Panc1 (cell line): ENCODE measurements at regions not wholly inside any gene's neighbourhood (a gene's known extent, or its start where the extent isn't known, plus 50 kb on each side); places are given as distances from the start of the nearest gene placed in this dataset.

Experiments
- ATAC-seq: fragments of 200-7000 bp; cut with Tn5 transposase; 2 replicates; pipeline ENCODE4 v1.9.1; 2020; ENCODE audit warnings: mild to moderate bottlenecking, moderate library complexity
- BruUV-seq: library from RNA; stranded (reverse); fragments of 400-500 nt; replicated peaks from 2 replicates; lab custom pipeline; 2021; lab: Mats Ljungman, UMichigan
- CTCF ChIA-PET: fragments of 300-600 bp; sonication (Branson Sonifier 250); formaldehyde crosslinking; loops from one replicate; lab custom pipeline; 2022; ENCODE audit warnings: antibody characterized with exemption; lab: Charles Lee
- POLR2A ChIA-PET: fragments of 300-600 bp; sonication (Branson Sonifier 250); formaldehyde crosslinking; loops from one replicate; lab custom pipeline; 2022; ENCODE audit warnings: antibody characterized with exemption; lab: Charles Lee
- DNase-seq: peaks from one replicate; pipeline ENCODE4 v3.0.0-alpha.2; 2010; ENCODE audit warnings: low read depth, low spot score
- H3K27ac ChIP-seq: 2 replicates; pipeline ENCODE4 v1.5.1; 2011; ENCODE audit warnings: mild to moderate bottlenecking, low read length, inconsistent platforms
- H3K27me3 ChIP-seq: fragments of 200-500 bp; sonication (Bioruptor generic); 2 replicates; pipeline ENCODE4 v1.6.0; 2014; ENCODE audit warnings: low read length, inconsistent platforms; ENCODE audit not compliant: control insufficient read depth, insufficient read depth
- H3K36me3 ChIP-seq: fragments of 200-500 bp; sonication (Bioruptor generic); 2 replicates; pipeline ENCODE4 v1.5.1; 2014; ENCODE audit warnings: inconsistent platforms, mild to moderate bottlenecking, low read length, moderate library complexity; ENCODE audit not compliant: control insufficient read depth, insufficient read depth
- H3K4me1 ChIP-seq: 2 replicates; pipeline ENCODE4 v1.5.1; 2011; ENCODE audit warnings: inconsistent platforms, mild to moderate bottlenecking, low read length, moderate library complexity; ENCODE audit not compliant: control insufficient read depth, insufficient read depth
- H3K4me3 ChIP-seq, 2 experiments: 2 replicates each; pipeline ENCODE4 v1.5.1; 2011 to 2012; ENCODE audit warnings: low read depth in 2 of 2, low read length in 2 of 2, mild to moderate bottlenecking in 2 of 2, inconsistent platforms in 1 of 2, moderate library complexity in 1 of 2
- H3K9me3 ChIP-seq: fragments of 200-500 bp; sonication (Bioruptor generic); 2 replicates; pipeline ENCODE4 v1.5.1; 2014; ENCODE audit warnings: low read depth, mild to moderate bottlenecking, inconsistent platforms, low read length, moderate library complexity; ENCODE audit not compliant: control insufficient read depth, insufficient read depth
- POLR2AphosphoS5 ChIP-seq: IDR thresholded peaks from 2 replicates; pipeline ENCODE4 v1.6.1; 2012; ENCODE audit warnings: mild to moderate bottlenecking, low read depth, low read length, moderate library complexity
- REST ChIP-seq, 2 experiments: IDR thresholded peaks; 2 replicates each; pipeline ENCODE4 v1.6.1; 2011 to 2012; ENCODE audit warnings: low read depth in 2 of 2, control low read depth in 1 of 2, low read length in 1 of 2, mild to moderate bottlenecking in 1 of 2, moderate library complexity in 1 of 2; ENCODE audit not compliant: insufficient read depth in 1 of 2
- SIN3A ChIP-seq: IDR thresholded peaks from 2 replicates; pipeline ENCODE4 v1.6.1; 2012; ENCODE audit warnings: low read depth, mild to moderate bottlenecking, low read length, moderate library complexity, borderline replicate concordance; ENCODE audit not compliant: insufficient read depth
- TCF7L2 ChIP-seq: IDR thresholded peaks from 2 replicates; pipeline ENCODE4 v1.6.1; 2011; ENCODE audit warnings: mild to moderate bottlenecking, low read depth, low read length, inconsistent platforms
- in situ Hi-C: cut with HindIII; loops from 2 replicates; pipeline ENCODE4 v1.10.0; 2016; ENCODE audit warnings: low sequenced_read_pairs, low pct_unique_long_range_greater_than_20kb
- intact Hi-C: fragments of 100-400 bp; cut with micrococcal nuclease; formaldehyde crosslinking; loops from one replicate; pipeline ENCODE4 v1.10.0; 2022; ENCODE audit not compliant: unreplicated experiment
- TF ChIP-seq, protein P1 (sequence below): fragments of 450-650 bp; IDR thresholded peaks from 2 replicates; pipeline ENCODE4 v1.5.1; 2017; ENCODE audit warnings: mild to moderate bottlenecking

- no TSS peak for BruUV-seq
- TF ChIP-seq REST (IDR thresholded peaks at IDR 0.05; ENCODE audit: insufficient read depth in 1 of 2, low read depth in 2 of 2, low read length in 1 of 2) (no peak), POLR2AphosphoS5 (no peak), SIN3A (no peak), TCF7L2 (no peak)
- TF ChIP-seq, protein P1, sequence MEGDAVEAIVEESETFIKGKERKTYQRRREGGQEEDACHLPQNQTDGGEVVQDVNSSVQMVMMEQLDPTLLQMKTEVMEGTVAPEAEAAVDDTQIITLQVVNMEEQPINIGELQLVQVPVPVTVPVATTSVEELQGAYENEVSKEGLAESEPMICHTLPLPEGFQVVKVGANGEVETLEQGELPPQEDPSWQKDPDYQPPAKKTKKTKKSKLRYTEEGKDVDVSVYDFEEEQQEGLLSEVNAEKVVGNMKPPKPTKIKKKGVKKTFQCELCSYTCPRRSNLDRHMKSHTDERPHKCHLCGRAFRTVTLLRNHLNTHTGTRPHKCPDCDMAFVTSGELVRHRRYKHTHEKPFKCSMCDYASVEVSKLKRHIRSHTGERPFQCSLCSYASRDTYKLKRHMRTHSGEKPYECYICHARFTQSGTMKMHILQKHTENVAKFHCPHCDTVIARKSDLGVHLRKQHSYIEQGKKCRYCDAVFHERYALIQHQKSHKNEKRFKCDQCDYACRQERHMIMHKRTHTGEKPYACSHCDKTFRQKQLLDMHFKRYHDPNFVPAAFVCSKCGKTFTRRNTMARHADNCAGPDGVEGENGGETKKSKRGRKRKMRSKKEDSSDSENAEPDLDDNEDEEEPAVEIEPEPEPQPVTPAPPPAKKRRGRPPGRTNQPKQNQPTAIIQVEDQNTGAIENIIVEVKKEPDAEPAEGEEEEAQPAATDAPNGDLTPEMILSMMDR: no peak
- intact Hi-C loops: no loop called here
- no peaks in the 10 kb centered on the region for H3K27me3 ChIP-seq
- ChIA-PET CTCF (no interaction called here), POLR2A (no interaction called here)
- no peaks in the 10 kb centered on the region for H3K9me3 ChIP-seq
- H3K4me1 ChIP-seq: peaks cover 8% of the 10 kb centered on the region; the same call in 1 of the 2 replicates
- in situ Hi-C loops: no loop called here
- ATAC-seq (peak; percentile 78), DNase-seq (no peak)
- peak overlapping the region in 1 of 2 experiments; percentile 33; a peak in 2 of 4 replicates for H3K4me3 ChIP-seq
- H3K27ac ChIP-seq: no peak overlapping the region
- no peaks in the 10 kb centered on the region for H3K36me3 ChIP-seq
Observed at GRCh38 chr2:437756-438393, 150.0 kb upstream of the ALKAL2 start.

DNA sequence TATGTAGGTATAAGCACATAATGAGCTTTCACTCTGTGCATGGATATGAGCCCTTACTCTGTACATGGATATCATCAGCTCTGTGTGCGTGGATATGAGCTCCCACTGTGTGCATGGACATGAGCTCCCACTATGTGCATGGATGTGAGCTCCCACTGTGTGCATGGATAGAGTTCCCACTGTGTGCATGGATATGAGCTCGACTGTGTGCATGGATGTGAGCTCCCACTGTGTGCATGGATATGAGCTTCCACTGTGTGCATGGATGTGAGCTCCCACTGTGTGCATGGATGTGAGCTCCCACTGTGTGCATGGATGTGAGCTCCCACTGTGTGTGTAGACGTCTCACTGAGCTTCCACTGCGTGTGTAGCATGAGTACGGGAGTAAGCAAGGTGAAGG is 149.3 kb upstream of the ALKAL2 start:
- Histone ChIP-seq H3K27ac (no peak overlapping the region), H3K4me1 (peaks cover 8% of the 10 kb centered on the region; the same call in 1 of the 2 replicates), H3K27me3 (no peaks in the 10 kb centered on the region), H3K9me3 (no peaks in the 10 kb centered on the region), H3K36me3 (no peaks in the 10 kb centered on the region), H3K4me3 (no peak overlapping the region)
- no TSS peak for BruUV-seq
- intact Hi-C loops (no loop called here), in situ Hi-C loops (no loop called here)
- ATAC-seq (no peak), DNase-seq (no peak)
- CTCF ChIA-PET: no interaction called here
- TF ChIP-seq POLR2AphosphoS5 (no peak), TCF7L2 (no peak)
- POLR2A ChIA-PET: no interaction called here

DNA sequence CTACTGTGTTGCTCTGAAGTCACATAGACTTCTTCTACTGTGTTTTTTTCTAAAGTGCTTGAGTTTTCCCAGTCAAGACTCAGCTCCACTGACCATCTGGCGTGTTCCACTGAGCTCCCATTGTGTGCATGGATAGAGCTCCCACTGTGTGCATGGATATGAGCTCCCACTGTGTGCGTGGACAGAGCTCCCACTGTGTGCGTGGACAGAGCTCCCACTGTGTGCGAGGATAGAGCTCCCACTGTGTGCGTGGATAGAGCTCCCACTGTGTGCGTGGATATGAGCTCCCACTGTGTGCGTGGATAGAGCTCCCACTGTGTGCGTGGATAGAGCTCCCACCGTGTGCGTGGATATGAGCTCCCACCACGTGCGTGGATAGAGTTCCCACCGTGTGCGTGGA is 148.3 kb upstream of the ALKAL2 start:
- ATAC-seq: no peak
- Histone ChIP-seq H3K36me3 (no peaks in the 10 kb centered on the region), H3K27ac (no peak overlapping the region), H3K4me3 (no peak overlapping the region), H3K9me3 (no peaks in the 10 kb centered on the region), H3K4me1 (peaks cover 8% of the 10 kb centered on the region; the same call in 1 of the 2 replicates), H3K27me3 (no peaks in the 10 kb centered on the region; the same call in 1 of the 2 replicates)
- DNase-seq: no peak
- BruUV-seq: no TSS peak
- CTCF ChIA-PET: no interaction called here
- in situ Hi-C loops (no loop called here), intact Hi-C loops (no loop called here)
- POLR2A ChIA-PET: no interaction called here
- TF ChIP-seq SIN3A: no peak
- TF ChIP-seq REST (IDR thresholded peaks at IDR 0.05; ENCODE audit: insufficient read depth in 1 of 2, low read depth in 2 of 2, low read length in 1 of 2): no peak
- TF ChIP-seq POLR2AphosphoS5: no peak
- TF ChIP-seq TCF7L2: no peak
